GM23338 (cell line): ENCODE measurements at regions not wholly inside any gene's neighbourhood (a gene's known extent, or its start where the extent isn't known, plus 50 kb on each side); places are given as distances from the start of the nearest gene placed in this dataset.

Experiments used
- ATAC-seq: fragments of 200-7000 bp; cut with Tn5 transposase; 3 replicates; pipeline ENCODE4 v1.9.1; 2020
- DNase-seq: peaks from one replicate; pipeline ENCODE4 v3.0.0-alpha.2; 2015; ENCODE audit warnings: low spot score
- H2AFZ ChIP-seq: fragments of 200-600 bp; sonication (generic); 2 replicates; pipeline ENCODE4 v1.8.0; 2016; ENCODE audit warnings: antibody characterized with exemption, mild to moderate bottlenecking, moderate library complexity
- H3F3A ChIP-seq: fragments of 200-600 bp; sonication (generic); replicated peaks from 2 replicates; pipeline ENCODE4 v1.8.0; 2017; ENCODE audit warnings: antibody characterized with exemption, mixed run types, low read depth
- H3K27ac ChIP-seq: fragments of 200-600 bp; sonication (generic); 2 replicates; pipeline ENCODE4 v1.6.1; 2016; ENCODE audit warnings: low read depth
- H3K27me3 ChIP-seq: fragments of 200-600 bp; sonication (generic); 2 replicates; pipeline ENCODE4 v1.8.0; 2016; ENCODE audit warnings: mild to moderate bottlenecking, mixed run types, moderate library complexity; ENCODE audit not compliant: insufficient read depth
- H3K36me3 ChIP-seq: fragments of 200-600 bp; sonication (generic); 2 replicates; pipeline ENCODE4 v1.8.0; 2016; ENCODE audit warnings: mild to moderate bottlenecking; ENCODE audit not compliant: insufficient read depth
- H3K4me1 ChIP-seq: fragments of 200-600 bp; sonication (generic); 2 replicates; pipeline ENCODE4 v1.8.0; 2016; ENCODE audit warnings: mild to moderate bottlenecking, moderate library complexity; ENCODE audit not compliant: insufficient read depth
- H3K4me2 ChIP-seq: fragments of 200-600 bp; sonication (generic); 2 replicates; pipeline ENCODE4 v1.7.1; 2017; ENCODE audit warnings: mixed run types
- H3K4me3 ChIP-seq: fragments of 200-600 bp; sonication (generic); 2 replicates; pipeline ENCODE4 v1.6.1; 2016; ENCODE audit warnings: mixed run types
- H3K79me2 ChIP-seq: fragments of 200-600 bp; sonication (generic); replicated peaks from 2 replicates; pipeline ENCODE4 v1.8.0; 2017; ENCODE audit warnings: mild to moderate bottlenecking; ENCODE audit not compliant: insufficient read depth
- H3K9me2 ChIP-seq: fragments of 200-600 bp; sonication (generic); 2 replicates; pipeline ENCODE4 v1.8.0; 2017; ENCODE audit not compliant: insufficient read depth
- H4K20me1 ChIP-seq: fragments of 200-600 bp; sonication (generic); replicated peaks from 2 replicates; pipeline ENCODE4 v1.8.0; 2017; ENCODE audit warnings: mild to moderate bottlenecking; ENCODE audit not compliant: insufficient read depth
- H3K27ac Mint-ChIP-seq: 2 replicates; pipeline ENCODE4 v1.8.0; 2020; ENCODE audit warnings: inconsistent platforms, mild to moderate bottlenecking, moderate library complexity, mixed read lengths
- H3K27me3 Mint-ChIP-seq: 3 replicates; pipeline ENCODE4 v1.8.0; 2022; ENCODE audit warnings: low read depth, mild to moderate bottlenecking, moderate library complexity, mixed read lengths, inconsistent platforms; ENCODE audit not compliant: insufficient read depth, poor library complexity
- H3K36me3 Mint-ChIP-seq: 3 replicates; pipeline ENCODE4 v1.8.0; 2021; ENCODE audit warnings: low read depth, mild to moderate bottlenecking, inconsistent platforms, moderate library complexity, mixed read lengths
- H3K4me1 Mint-ChIP-seq: 3 replicates; pipeline ENCODE4 v1.8.0; 2020; ENCODE audit warnings: mild to moderate bottlenecking, inconsistent platforms, mixed read lengths
- H3K4me3 Mint-ChIP-seq: 3 replicates; pipeline ENCODE4 v1.8.0; 2021; ENCODE audit warnings: moderate library complexity, mild to moderate bottlenecking, inconsistent platforms, mixed read lengths
- H3K9me3 Mint-ChIP-seq: 3 replicates; pipeline ENCODE4 v1.8.0; 2020; ENCODE audit warnings: moderate library complexity, mild to moderate bottlenecking, inconsistent platforms, mixed read lengths
- CREB1 ChIP-seq: fragments of 250-450 bp; sonication (Bioruptor Pico); IDR thresholded peaks from 2 replicates; pipeline ENCODE4 v1.5.0; 2020; ENCODE audit warnings: low read depth, mild to moderate bottlenecking, moderate library complexity
- EZH2 ChIP-seq: fragments of 200-600 bp; sonication (generic); IDR thresholded peaks from one replicate; pipeline ENCODE4 v1.8.0; 2017; ENCODE audit warnings: antibody characterized with exemption, mild to moderate bottlenecking, low read depth; ENCODE audit not compliant: unreplicated experiment
- JUNB ChIP-seq: IDR thresholded peaks from one replicate; pipeline ENCODE4 v1.6.1; 2016; ENCODE audit warnings: antibody characterized with exemption; ENCODE audit not compliant: unreplicated experiment
- NANOG ChIP-seq: IDR thresholded peaks from 2 replicates; pipeline ENCODE4 v1.6.1; 2016; ENCODE audit warnings: antibody characterized with exemption, borderline replicate concordance
- POLR2AphosphoS5 ChIP-seq: IDR thresholded peaks from 2 replicates; pipeline ENCODE4 v1.6.1; 2016; ENCODE audit warnings: antibody characterized with exemption, low read depth
- ZNF331 ChIP-seq: fragments of 250-450 bp; sonication (Bioruptor Pico); IDR thresholded peaks from 2 replicates; pipeline ENCODE4 v1.5.0; 2020; ENCODE audit warnings: low read depth, mild to moderate bottlenecking, moderate library complexity
- TF ChIP-seq, protein P1 (sequence below): IDR thresholded peaks from one replicate; pipeline ENCODE4 v1.6.1; 2018; ENCODE audit warnings: antibody characterized with exemption; ENCODE audit not compliant: unreplicated experiment
- TF ChIP-seq, protein P2 (sequence below), 2 experiments: fragments of 200-600 bp in 1 of 2; sonication (generic) in 1 of 2; conservative IDR thresholded peaks; 2 replicates each; pipeline versions ENCODE4 v1.5.1 to v1.6.1; 2016 to 2017; ENCODE audit warnings: antibody characterized with exemption in 2 of 2, low read depth in 2 of 2, mild to moderate bottlenecking in 2 of 2, moderate library complexity in 1 of 2
- TF ChIP-seq, protein P3 (sequence below): IDR thresholded peaks from 2 replicates; pipeline ENCODE4 v1.6.1; 2016; ENCODE audit warnings: antibody characterized with exemption
- TF ChIP-seq, protein P4 (sequence below): fragments of 250-450 bp; sonication (Bioruptor Pico); IDR thresholded peaks from 2 replicates; pipeline ENCODE4 v1.5.0; 2020; ENCODE audit warnings: mild to moderate bottlenecking, moderate library complexity

DNA sequence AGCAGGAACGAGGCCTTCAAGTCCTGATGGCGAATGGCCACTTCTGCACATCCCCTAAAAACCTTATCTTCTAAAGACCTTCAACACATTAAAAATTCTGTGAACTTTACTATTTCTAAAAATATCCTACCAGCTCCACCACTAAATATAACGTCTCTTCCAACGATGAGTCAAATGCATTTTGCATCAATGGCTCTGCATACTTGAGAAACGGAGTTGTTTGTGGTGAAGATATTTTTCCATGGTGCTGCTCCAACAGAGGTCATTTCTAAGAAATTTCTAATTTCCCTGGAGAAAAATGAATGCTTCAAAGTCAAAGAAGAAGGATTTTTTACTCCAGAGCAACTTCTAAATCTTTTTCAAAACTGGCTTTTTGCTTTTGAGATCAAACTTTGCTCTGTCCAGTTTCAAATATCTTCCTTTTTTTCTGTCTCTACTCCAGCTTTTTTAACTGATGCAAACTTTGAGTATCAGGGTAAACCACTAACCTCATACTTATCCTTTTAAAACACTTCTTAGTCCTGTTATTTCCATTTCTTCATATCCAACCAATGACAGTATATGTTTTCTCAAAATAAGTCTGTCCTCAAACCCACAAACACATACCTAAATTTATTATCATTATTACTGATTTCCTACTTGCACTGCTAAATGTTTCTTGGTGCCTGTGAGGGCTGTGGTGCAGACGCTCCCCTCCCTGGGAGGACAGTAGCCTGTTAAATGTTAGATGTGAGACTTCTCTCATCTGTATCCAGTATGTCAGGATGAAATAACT, 258.1 kb downstream of the KLF6 start:
- no peaks in the 10 kb centered on the region for H4K20me1 ChIP-seq
- ATAC-seq (no peak), DNase-seq (no peak)
- H3K4me1 ChIP-seq, result no peaks in the 10 kb centered on the region
- H3K4me3 ChIP-seq, result no peak overlapping the region
- H3K27ac ChIP-seq, result no peak overlapping the region
- Mint-ChIP-seq H3K4me1 (no peaks in the 10 kb centered on the region), H3K27ac (no peak overlapping the region), H3K27me3 (no peaks in the 10 kb centered on the region), H3K9me3 (no peaks in the 10 kb centered on the region; the same call in 2 of the 3 replicates), H3K4me3 (no peak overlapping the region), H3K36me3 (no peaks in the 10 kb centered on the region)
- H3K36me3 ChIP-seq, result no peaks in the 10 kb centered on the region
- no peaks in the 10 kb centered on the region for H3K27me3 ChIP-seq
- H3F3A ChIP-seq, result no peaks in the 10 kb centered on the region
- H3K79me2 ChIP-seq, result no peaks in the 10 kb centered on the region
- TF ChIP-seq, protein P1, sequence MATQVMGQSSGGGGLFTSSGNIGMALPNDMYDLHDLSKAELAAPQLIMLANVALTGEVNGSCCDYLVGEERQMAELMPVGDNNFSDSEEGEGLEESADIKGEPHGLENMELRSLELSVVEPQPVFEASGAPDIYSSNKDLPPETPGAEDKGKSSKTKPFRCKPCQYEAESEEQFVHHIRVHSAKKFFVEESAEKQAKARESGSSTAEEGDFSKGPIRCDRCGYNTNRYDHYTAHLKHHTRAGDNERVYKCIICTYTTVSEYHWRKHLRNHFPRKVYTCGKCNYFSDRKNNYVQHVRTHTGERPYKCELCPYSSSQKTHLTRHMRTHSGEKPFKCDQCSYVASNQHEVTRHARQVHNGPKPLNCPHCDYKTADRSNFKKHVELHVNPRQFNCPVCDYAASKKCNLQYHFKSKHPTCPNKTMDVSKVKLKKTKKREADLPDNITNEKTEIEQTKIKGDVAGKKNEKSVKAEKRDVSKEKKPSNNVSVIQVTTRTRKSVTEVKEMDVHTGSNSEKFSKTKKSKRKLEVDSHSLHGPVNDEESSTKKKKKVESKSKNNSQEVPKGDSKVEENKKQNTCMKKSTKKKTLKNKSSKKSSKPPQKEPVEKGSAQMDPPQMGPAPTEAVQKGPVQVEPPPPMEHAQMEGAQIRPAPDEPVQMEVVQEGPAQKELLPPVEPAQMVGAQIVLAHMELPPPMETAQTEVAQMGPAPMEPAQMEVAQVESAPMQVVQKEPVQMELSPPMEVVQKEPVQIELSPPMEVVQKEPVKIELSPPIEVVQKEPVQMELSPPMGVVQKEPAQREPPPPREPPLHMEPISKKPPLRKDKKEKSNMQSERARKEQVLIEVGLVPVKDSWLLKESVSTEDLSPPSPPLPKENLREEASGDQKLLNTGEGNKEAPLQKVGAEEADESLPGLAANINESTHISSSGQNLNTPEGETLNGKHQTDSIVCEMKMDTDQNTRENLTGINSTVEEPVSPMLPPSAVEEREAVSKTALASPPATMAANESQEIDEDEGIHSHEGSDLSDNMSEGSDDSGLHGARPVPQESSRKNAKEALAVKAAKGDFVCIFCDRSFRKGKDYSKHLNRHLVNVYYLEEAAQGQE, result no peak
- TF ChIP-seq POLR2AphosphoS5 (no peak), JUNB (no peak), ZNF331 (CRISPR knock-in tag) (no peak), EZH2 (no peak), CREB1 (CRISPR knock-in tag) (no peak), NANOG (no peak)
- TF ChIP-seq, protein P2, sequence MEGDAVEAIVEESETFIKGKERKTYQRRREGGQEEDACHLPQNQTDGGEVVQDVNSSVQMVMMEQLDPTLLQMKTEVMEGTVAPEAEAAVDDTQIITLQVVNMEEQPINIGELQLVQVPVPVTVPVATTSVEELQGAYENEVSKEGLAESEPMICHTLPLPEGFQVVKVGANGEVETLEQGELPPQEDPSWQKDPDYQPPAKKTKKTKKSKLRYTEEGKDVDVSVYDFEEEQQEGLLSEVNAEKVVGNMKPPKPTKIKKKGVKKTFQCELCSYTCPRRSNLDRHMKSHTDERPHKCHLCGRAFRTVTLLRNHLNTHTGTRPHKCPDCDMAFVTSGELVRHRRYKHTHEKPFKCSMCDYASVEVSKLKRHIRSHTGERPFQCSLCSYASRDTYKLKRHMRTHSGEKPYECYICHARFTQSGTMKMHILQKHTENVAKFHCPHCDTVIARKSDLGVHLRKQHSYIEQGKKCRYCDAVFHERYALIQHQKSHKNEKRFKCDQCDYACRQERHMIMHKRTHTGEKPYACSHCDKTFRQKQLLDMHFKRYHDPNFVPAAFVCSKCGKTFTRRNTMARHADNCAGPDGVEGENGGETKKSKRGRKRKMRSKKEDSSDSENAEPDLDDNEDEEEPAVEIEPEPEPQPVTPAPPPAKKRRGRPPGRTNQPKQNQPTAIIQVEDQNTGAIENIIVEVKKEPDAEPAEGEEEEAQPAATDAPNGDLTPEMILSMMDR (conservative IDR thresholded peaks at IDR 0.05; ENCODE audit: low read depth in 2 of 2), result no peak
- TF ChIP-seq, protein P3, sequence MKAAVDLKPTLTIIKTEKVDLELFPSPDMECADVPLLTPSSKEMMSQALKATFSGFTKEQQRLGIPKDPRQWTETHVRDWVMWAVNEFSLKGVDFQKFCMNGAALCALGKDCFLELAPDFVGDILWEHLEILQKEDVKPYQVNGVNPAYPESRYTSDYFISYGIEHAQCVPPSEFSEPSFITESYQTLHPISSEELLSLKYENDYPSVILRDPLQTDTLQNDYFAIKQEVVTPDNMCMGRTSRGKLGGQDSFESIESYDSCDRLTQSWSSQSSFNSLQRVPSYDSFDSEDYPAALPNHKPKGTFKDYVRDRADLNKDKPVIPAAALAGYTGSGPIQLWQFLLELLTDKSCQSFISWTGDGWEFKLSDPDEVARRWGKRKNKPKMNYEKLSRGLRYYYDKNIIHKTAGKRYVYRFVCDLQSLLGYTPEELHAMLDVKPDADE, result no peak
- TF ChIP-seq, protein P4, sequence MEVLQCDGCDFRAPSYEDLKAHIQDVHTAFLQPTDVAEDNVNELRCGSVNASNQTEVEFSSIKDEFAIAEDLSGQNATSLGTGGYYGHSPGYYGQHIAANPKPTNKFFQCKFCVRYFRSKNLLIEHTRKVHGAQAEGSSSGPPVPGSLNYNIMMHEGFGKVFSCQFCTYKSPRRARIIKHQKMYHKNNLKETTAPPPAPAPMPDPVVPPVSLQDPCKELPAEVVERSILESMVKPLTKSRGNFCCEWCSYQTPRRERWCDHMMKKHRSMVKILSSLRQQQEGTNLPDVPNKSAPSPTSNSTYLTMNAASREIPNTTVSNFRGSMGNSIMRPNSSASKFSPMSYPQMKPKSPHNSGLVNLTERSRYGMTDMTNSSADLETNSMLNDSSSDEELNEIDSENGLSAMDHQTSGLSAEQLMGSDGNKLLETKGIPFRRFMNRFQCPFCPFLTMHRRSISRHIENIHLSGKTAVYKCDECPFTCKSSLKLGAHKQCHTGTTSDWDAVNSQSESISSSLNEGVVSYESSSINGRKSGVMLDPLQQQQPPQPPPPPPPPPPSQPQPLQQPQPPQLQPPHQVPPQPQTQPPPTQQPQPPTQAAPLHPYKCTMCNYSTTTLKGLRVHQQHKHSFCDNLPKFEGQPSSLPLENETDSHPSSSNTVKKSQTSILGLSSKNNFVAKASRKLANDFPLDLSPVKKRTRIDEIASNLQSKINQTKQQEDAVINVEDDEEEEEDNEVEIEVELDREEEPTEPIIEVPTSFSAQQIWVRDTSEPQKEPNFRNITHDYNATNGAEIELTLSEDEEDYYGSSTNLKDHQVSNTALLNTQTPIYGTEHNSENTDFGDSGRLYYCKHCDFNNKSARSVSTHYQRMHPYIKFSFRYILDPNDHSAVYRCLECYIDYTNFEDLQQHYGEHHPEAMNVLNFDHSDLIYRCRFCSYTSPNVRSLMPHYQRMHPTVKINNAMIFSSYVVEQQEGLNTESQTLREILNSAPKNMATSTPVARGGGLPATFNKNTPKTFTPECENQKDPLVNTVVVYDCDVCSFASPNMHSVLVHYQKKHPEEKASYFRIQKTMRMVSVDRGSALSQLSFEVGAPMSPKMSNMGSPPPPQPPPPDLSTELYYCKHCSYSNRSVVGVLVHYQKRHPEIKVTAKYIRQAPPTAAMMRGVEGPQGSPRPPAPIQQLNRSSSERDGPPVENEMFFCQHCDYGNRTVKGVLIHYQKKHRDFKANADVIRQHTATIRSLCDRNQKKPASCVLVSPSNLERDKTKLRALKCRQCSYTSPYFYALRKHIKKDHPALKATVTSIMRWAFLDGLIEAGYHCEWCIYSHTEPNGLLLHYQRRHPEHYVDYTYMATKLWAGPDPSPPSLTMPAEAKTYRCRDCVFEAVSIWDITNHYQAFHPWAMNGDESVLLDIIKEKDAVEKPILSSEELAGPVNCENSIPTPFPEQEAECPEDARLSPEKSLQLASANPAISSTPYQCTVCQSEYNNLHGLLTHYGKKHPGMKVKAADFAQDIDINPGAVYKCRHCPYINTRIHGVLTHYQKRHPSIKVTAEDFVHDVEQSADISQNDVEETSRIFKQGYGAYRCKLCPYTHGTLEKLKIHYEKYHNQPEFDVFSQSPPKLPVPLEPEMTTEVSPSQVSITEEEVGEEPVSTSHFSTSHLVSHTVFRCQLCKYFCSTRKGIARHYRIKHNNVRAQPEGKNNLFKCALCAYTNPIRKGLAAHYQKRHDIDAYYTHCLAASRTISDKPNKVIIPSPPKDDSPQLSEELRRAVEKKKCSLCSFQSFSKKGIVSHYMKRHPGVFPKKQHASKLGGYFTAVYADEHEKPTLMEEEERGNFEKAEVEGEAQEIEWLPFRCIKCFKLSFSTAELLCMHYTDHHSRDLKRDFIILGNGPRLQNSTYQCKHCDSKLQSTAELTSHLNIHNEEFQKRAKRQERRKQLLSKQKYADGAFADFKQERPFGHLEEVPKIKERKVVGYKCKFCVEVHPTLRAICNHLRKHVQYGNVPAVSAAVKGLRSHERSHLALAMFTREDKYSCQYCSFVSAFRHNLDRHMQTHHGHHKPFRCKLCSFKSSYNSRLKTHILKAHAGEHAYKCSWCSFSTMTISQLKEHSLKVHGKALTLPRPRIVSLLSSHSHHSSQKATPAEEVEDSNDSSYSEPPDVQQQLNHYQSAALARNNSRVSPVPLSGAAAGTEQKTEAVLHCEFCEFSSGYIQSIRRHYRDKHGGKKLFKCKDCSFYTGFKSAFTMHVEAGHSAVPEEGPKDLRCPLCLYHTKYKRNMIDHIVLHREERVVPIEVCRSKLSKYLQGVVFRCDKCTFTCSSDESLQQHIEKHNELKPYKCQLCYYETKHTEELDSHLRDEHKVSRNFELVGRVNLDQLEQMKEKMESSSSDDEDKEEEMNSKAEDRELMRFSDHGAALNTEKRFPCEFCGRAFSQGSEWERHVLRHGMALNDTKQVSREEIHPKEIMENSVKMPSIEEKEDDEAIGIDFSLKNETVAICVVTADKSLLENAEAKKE, result no peak
- H2AFZ ChIP-seq, result no peak overlapping the region
- no peaks in the 10 kb centered on the region for H3K9me2 ChIP-seq
- H3K4me2 ChIP-seq, result no peak overlapping the region
